CD8-positive, alpha-beta memory T cell (primary cell): ENCODE measurements at regions not wholly inside any gene's neighbourhood (a gene's known extent, or its start where the extent isn't known, plus 50 kb on each side); places are given as distances from the start of the nearest gene placed in this dataset.

Source experiments
- CTCF ChIA-PET: fragments of 350-600 bp; sonication (Branson Sonifier 250); formaldehyde crosslinking; loops from one replicate; lab custom pipeline; 2021; ENCODE audit warnings: antibody characterized with exemption; lab: Charles Lee
- POLR2A ChIA-PET: fragments of 350-600 bp; sonication (Branson Sonifier 250); formaldehyde crosslinking; loops from one replicate; lab custom pipeline; 2021; ENCODE audit warnings: antibody characterized with exemption; lab: Charles Lee
- DNase-seq, 5 donors: peaks; one replicate each; pipeline versions ENCODE4 v3.0.0 to v3.0.0-alpha.2; 2020 to 2022; ENCODE audit warnings: mixed read lengths in 1 of 5
- H3K27ac ChIP-seq: one replicate; pipeline ENCODE4 v1.7.0; 2013; ENCODE audit warnings: low read depth, mild to moderate bottlenecking, low read length, moderate library complexity
- H3K27me3 ChIP-seq: 2 replicates; pipeline ENCODE4 v1.7.0; 2013; ENCODE audit warnings: low read length, mild to moderate bottlenecking; ENCODE audit not compliant: insufficient read depth, poor library complexity, severe bottlenecking
- H3K36me3 ChIP-seq: 2 replicates; pipeline ENCODE4 v1.7.0; 2013; ENCODE audit warnings: mild to moderate bottlenecking, low read length, moderate library complexity; ENCODE audit not compliant: insufficient read depth
- H3K4me1 ChIP-seq: 2 replicates; pipeline ENCODE4 v1.7.0; 2013; ENCODE audit warnings: mild to moderate bottlenecking, low read length, moderate library complexity; ENCODE audit not compliant: insufficient read depth
- H3K4me3 ChIP-seq: 2 replicates; pipeline ENCODE4 v1.7.0; 2013; ENCODE audit warnings: mild to moderate bottlenecking, low read length
- H3K9me3 ChIP-seq: 2 replicates; pipeline ENCODE4 v1.7.0; 2013; ENCODE audit warnings: mild to moderate bottlenecking, low read length
- H3K27ac Mint-ChIP-seq, 8 donors: one replicate each; pipeline ENCODE4 v1.8.0; 2020 to 2021; ENCODE audit warnings: mixed read lengths in 8 of 8, mild to moderate bottlenecking in 6 of 8, inconsistent platforms in 3 of 8, moderate library complexity in 3 of 8
- H3K27me3 Mint-ChIP-seq, 2 donors: one replicate each; pipeline ENCODE4 v1.8.0; 2020 to 2021; ENCODE audit warnings: mixed read lengths in 2 of 2, mild to moderate bottlenecking in 1 of 2, moderate library complexity in 1 of 2
- H3K36me3 Mint-ChIP-seq, 3 donors: one replicate each; pipeline ENCODE4 v1.8.0; 2020 to 2021; ENCODE audit warnings: mixed read lengths in 3 of 3, inconsistent platforms in 1 of 3, mild to moderate bottlenecking in 1 of 3
- H3K4me1 Mint-ChIP-seq, 3 donors: one replicate each; pipeline ENCODE4 v1.8.0; 2020 to 2021; ENCODE audit warnings: mixed read lengths in 3 of 3, inconsistent platforms in 1 of 3, mild to moderate bottlenecking in 1 of 3
- H3K4me3 Mint-ChIP-seq, 7 donors: one replicate each; pipeline ENCODE4 v1.8.0; 2020 to 2021; ENCODE audit warnings: mixed read lengths in 7 of 7, mild to moderate bottlenecking in 6 of 7, moderate library complexity in 4 of 7, inconsistent platforms in 2 of 7
- H3K9me3 Mint-ChIP-seq, 5 donors: one replicate each; pipeline ENCODE4 v1.8.0; 2020 to 2022; ENCODE audit warnings: mixed read lengths in 5 of 5, mild to moderate bottlenecking in 3 of 5, moderate library complexity in 2 of 5, inconsistent platforms in 1 of 5

DNA sequence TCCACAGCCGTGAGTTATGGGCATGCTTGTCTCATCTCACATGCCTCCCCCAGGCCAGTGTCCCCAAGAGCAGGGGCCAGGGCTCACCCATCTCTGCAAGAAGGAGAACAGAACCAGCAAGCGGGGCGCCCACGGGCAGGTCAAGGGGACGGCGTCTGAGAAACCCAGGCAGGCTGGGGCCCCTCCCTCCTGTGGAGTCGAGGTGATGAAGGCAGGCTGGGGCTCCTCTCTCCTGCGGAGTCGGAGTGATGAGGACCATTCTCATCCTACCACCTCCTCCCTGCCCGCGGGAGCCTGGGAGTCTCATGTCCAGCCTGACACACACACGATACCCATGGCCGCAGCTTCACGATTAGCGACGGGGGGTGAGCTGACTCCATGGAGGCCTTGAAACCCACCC, 141.9 kb downstream of the CTTN start:
- Mint-ChIP-seq H3K27me3 (peaks cover 0 to 3% of the 10 kb centered on the region in 2 donors), H3K27ac (no peak overlapping the region), H3K4me1 (no peaks in the 10 kb centered on the region), H3K4me3 (no peak overlapping the region), H3K9me3 (peaks cover 0 to 2% (median 0%) of the 10 kb centered on the region in 5 donors), H3K36me3 (no peaks in the 10 kb centered on the region)
- Histone ChIP-seq H3K27me3 (no peaks in the 10 kb centered on the region), H3K27ac (no peak overlapping the region), H3K4me1 (no peaks in the 10 kb centered on the region), H3K4me3 (no peak overlapping the region), H3K36me3 (no peaks in the 10 kb centered on the region), H3K9me3 (no peaks in the 10 kb centered on the region)
- ChIA-PET POLR2A (no interaction called here), CTCF (no interaction called here)
- peak in 1 of 5 donors; percentile 39 for DNase-seq

GRCh38 chr11:70541176-70541575, 142.8 kb downstream of the CTTN start:
- Histone ChIP-seq H3K27ac (no peak overlapping the region), H3K36me3 (no peaks in the 10 kb centered on the region), H3K4me1 (no peaks in the 10 kb centered on the region), H3K4me3 (no peak overlapping the region), H3K9me3 (no peaks in the 10 kb centered on the region), H3K27me3 (no peaks in the 10 kb centered on the region)
- no peak overlapping the region for H3K4me3 Mint-ChIP-seq
- H3K36me3 Mint-ChIP-seq = no peaks in the 10 kb centered on the region
- H3K27me3 Mint-ChIP-seq = peaks cover under 1 to 3% of the 10 kb centered on the region in 2 donors
- peak in 1 of 5 donors; percentile 28 for DNase-seq
- no peak overlapping the region for H3K27ac Mint-ChIP-seq
- no peaks in the 10 kb centered on the region for H3K4me1 Mint-ChIP-seq
- ChIA-PET CTCF (no interaction called here), POLR2A (no interaction called here)
- H3K9me3 Mint-ChIP-seq = peaks cover 0 to 2% (median 0%) of the 10 kb centered on the region in 5 donors

GRCh38 chr11:70541699-70542098, 143.4 kb downstream of the CTTN start:
- no peaks in the 10 kb centered on the region for H3K4me1 ChIP-seq
- H3K9me3 ChIP-seq = no peaks in the 10 kb centered on the region
- peak in 1 of 5 donors; percentile 14 for DNase-seq
- no peak overlapping the region for H3K4me3 Mint-ChIP-seq
- no peaks in the 10 kb centered on the region for H3K4me1 Mint-ChIP-seq
- ChIA-PET CTCF (no interaction called here), POLR2A (no interaction called here)
- peaks cover 3 to 4% of the 10 kb centered on the region in 2 donors for H3K27me3 Mint-ChIP-seq
- no peaks in the 10 kb centered on the region for H3K27me3 ChIP-seq
- H3K36me3 ChIP-seq = no peaks in the 10 kb centered on the region
- H3K36me3 Mint-ChIP-seq = no peaks in the 10 kb centered on the region
- H3K27ac Mint-ChIP-seq = no peak overlapping the region
- no peak overlapping the region for H3K4me3 ChIP-seq
- peaks cover 0 to 2% (median 0%) of the 10 kb centered on the region in 5 donors for H3K9me3 Mint-ChIP-seq
- H3K27ac ChIP-seq = no peak overlapping the region

DNA sequence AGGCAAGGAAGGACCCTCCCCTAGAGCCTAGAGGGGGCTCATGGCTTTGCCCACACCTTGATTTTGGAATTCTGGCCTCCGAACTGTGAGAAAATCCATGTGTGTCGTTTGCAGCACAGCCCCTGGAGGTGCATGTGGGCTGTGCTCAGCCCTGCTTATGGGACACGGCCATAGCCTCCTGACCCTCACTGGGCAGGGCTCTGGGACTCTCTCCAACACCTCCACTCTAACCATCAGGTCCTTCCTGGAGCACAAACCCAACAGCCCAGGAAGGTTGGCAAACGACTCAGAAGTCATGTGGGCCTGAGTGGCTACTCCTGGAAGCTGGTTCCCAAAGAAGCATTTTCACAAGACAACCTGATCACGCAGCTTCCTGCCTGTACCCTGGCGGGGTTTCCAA, 144.1 kb downstream of the CTTN start:
- Histone ChIP-seq H3K4me1 (no peaks in the 10 kb centered on the region), H3K4me3 (no peak overlapping the region), H3K36me3 (no peaks in the 10 kb centered on the region), H3K9me3 (no peaks in the 10 kb centered on the region), H3K27me3 (no peaks in the 10 kb centered on the region), H3K27ac (no peak overlapping the region)
- Mint-ChIP-seq H3K4me3 (no peak overlapping the region), H3K36me3 (no peaks in the 10 kb centered on the region), H3K4me1 (no peaks in the 10 kb centered on the region), H3K27me3 (peaks cover 5 to 7% of the 10 kb centered on the region in 2 donors), H3K9me3 (peaks cover 0 to 2% (median 0%) of the 10 kb centered on the region in 5 donors), H3K27ac (no peak overlapping the region)
- CTCF ChIA-PET = no interaction called here
- peak in 1 of 5 donors; percentile 23 for DNase-seq
- POLR2A ChIA-PET = no interaction called here

DNA sequence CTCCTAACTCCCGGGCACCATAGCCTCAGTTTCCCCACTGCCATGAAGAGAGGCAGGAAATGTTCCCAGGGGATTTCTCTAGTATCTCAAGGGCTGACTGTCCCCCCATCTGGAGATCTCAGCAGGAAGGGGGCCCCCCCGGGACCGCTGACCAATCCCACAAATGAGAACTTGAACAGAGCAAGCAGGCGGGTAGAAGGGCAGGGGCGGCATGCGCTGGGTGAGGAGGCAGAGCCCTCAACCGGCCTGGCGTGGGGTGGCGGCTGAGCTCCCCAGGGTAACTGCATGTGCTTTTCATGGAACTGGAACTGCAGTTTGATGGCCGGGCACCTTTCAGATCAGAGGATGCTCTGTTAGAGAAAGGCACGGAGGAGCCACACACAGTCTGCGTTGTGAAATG, 144.5 kb downstream of the CTTN start:
- no peak overlapping the region for H3K27ac ChIP-seq
- ChIA-PET POLR2A (no interaction called here), CTCF (no interaction called here)
- H3K27ac Mint-ChIP-seq = no peak overlapping the region
- H3K4me1 Mint-ChIP-seq = no peaks in the 10 kb centered on the region
- peaks cover 5 to 7% of the 10 kb centered on the region in 2 donors for H3K27me3 Mint-ChIP-seq
- no peaks in the 10 kb centered on the region for H3K36me3 ChIP-seq
- H3K4me3 Mint-ChIP-seq = no peak overlapping the region
- H3K36me3 Mint-ChIP-seq = no peaks in the 10 kb centered on the region
- H3K4me3 ChIP-seq = no peak overlapping the region
- peaks cover 0 to 2% (median 0%) of the 10 kb centered on the region in 5 donors for H3K9me3 Mint-ChIP-seq
- H3K27me3 ChIP-seq = no peaks in the 10 kb centered on the region
- H3K9me3 ChIP-seq = no peaks in the 10 kb centered on the region
- H3K4me1 ChIP-seq = no peaks in the 10 kb centered on the region
- peak in 1 of 5 donors; percentile 34 for DNase-seq

GRCh38 chr11:70543611-70544010, 145.3 kb downstream of the CTTN start:
- H3K27ac Mint-ChIP-seq = no peak overlapping the region
- CTCF ChIA-PET = no interaction called here
- no peaks in the 10 kb centered on the region for H3K27me3 ChIP-seq
- no peak overlapping the region for H3K4me3 Mint-ChIP-seq
- H3K36me3 ChIP-seq = no peaks in the 10 kb centered on the region
- peaks cover 5 to 7% of the 10 kb centered on the region in 2 donors for H3K27me3 Mint-ChIP-seq
- peaks cover 0 to 2% (median 0%) of the 10 kb centered on the region in 5 donors for H3K9me3 Mint-ChIP-seq
- no peaks in the 10 kb centered on the region for H3K4me1 Mint-ChIP-seq
- POLR2A ChIA-PET = no interaction called here
- no peaks in the 10 kb centered on the region for H3K36me3 Mint-ChIP-seq
- H3K27ac ChIP-seq = no peak overlapping the region
- DNase-seq = no peak
- H3K9me3 ChIP-seq = no peaks in the 10 kb centered on the region
- no peak overlapping the region for H3K4me3 ChIP-seq
- H3K4me1 ChIP-seq = no peaks in the 10 kb centered on the region

DNA sequence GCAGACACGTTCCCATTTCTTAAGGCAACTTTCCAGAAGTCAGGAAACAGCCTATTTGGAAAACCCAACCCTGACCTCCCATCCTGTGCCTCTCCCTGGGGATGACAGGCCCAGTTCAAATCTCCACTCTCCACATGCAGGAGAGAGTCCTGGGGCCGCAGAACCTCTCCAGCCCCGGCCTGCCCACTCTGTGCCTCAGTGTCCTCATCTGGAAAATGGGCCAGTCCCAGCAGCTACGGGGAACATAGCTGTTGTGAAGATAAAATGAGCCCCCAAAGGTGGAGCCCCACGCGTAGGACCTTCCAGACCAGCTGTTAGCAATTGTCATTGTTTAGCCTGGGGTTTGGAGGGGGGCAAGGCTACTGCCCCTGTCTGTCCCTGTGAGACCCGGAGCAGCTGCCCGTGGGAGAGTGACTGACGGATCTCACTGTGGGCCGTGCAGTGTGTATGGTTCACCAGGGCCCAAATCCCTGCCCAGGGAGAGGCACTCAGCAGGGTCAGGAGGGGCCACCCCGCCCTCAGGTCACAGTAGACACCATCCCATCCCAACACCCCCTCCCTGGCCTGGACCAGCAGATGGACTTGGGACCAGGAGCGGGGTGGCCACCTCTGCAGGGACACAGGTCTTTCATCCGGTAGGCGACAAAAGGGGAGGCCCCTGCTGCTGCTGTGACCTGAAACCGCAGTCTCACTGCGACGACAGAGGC, 145.9 kb downstream of the CTTN start:
- Mint-ChIP-seq H3K9me3 (peaks cover 0 to 2% (median 0%) of the 10 kb centered on the region in 5 donors), H3K4me1 (no peaks in the 10 kb centered on the region), H3K4me3 (no peak overlapping the region), H3K27me3 (peaks cover 5 to 7% of the 10 kb centered on the region in 2 donors), H3K27ac (no peak overlapping the region), H3K36me3 (no peaks in the 10 kb centered on the region)
- no peak overlapping the region for H3K27ac ChIP-seq
- no peaks in the 10 kb centered on the region for H3K36me3 ChIP-seq
- DNase-seq = peak in 1 of 5 donors; percentile 22
- POLR2A ChIA-PET = no interaction called here
- no peak overlapping the region for H3K4me3 ChIP-seq
- H3K27me3 ChIP-seq = no peaks in the 10 kb centered on the region
- H3K4me1 ChIP-seq = no peaks in the 10 kb centered on the region
- CTCF ChIA-PET = no interaction called here
- no peaks in the 10 kb centered on the region for H3K9me3 ChIP-seq

DNA sequence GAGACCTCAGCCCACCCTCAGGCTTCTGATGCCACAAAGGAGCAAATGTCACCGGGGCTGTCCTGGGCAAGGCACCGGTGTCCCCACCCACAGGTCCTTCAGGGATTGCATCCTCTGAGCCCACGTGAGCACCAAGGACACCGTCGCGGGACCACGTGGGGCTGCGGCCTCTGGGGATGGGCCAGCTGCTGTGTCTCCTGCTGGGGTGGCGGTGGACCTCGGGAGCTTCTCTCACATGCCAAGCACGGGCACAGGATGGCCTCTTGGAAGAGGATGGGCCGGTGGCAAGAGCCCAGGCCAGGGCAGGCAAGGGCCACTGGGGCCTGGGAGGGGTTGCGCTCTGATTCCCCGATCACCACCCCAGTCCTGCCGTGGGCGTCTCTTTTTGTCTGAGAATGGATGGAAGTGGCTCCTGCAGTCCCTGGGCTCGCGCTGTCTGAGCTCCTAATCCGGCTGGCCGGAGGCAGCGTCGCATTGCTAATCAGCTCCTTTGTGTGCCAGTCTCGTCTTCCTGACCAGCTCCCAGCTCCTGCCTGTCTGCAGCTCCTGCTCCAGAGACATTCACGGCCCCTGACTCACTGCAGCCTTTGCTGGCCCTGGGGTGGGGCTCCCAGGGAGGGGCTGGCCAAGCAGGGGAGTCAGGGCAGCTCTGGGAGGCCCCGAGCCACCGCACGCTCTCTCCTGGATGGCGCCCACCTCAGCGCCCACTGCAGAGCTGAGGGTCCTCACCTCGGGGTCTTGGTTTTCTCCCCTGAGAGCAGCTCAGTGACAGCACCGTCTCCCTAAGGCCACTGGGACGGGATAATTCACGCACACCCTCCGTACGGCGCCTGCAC, 146.7 kb downstream of the CTTN start:
- DNase-seq = peak in 1 of 5 donors; percentile 40
- no peak overlapping the region for H3K27ac Mint-ChIP-seq
- H3K4me3 Mint-ChIP-seq = no peak overlapping the region
- H3K27me3 Mint-ChIP-seq = peaks cover 4 to 7% of the 10 kb centered on the region in 2 donors
- H3K9me3 Mint-ChIP-seq = peaks cover 0 to 2% (median 0%) of the 10 kb centered on the region in 5 donors
- no peaks in the 10 kb centered on the region for H3K36me3 ChIP-seq
- no peaks in the 10 kb centered on the region for H3K4me1 ChIP-seq
- H3K4me1 Mint-ChIP-seq = no peaks in the 10 kb centered on the region
- no peaks in the 10 kb centered on the region for H3K9me3 ChIP-seq
- no peak overlapping the region for H3K27ac ChIP-seq
- no peaks in the 10 kb centered on the region for H3K36me3 Mint-ChIP-seq
- CTCF ChIA-PET = interaction anchor here (1.1 kb wide), 1 partner anchor 22 kb away, joined by 3 read pairs; no protein-coding TSS in a partner anchor
- H3K4me3 ChIP-seq = no peak overlapping the region
- POLR2A ChIA-PET = no interaction called here
- no peaks in the 10 kb centered on the region for H3K27me3 ChIP-seq
